SKM-1 treated with dmso at 0.1 percent for 144 hours (cell line): ENCODE measurements at regions not wholly inside any gene's neighbourhood (a gene's known extent, or its start where the extent isn't known, plus 50 kb on each side); places are given as distances from the start of the nearest gene placed in this dataset.

Experiments
- DNase-seq: peaks from one replicate; lab custom pipeline; 2025; ENCODE audit not compliant: unreplicated experiment; lab: John Stamatoyannopoulos, UW

DNA sequence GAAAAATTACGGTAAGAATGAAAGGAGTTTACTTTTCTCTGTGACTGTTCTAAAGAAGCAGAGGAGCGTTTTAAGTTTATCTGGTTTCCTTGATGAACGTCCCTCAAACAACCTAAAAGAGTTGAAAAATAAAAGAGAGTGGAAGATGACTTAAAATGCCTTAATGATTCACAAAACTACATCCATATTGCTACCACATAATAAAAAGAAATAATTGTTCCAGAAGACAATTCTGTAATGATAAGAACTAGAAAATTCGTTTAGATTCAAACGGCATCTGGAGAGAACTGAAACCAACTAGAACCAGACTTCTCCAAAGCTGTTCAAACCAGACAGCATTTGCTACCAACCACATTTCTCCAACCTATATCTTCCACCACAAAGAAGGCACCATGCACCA is 68.1 kb downstream of the TEKT4 start:
- no peak for DNase-seq

DNA sequence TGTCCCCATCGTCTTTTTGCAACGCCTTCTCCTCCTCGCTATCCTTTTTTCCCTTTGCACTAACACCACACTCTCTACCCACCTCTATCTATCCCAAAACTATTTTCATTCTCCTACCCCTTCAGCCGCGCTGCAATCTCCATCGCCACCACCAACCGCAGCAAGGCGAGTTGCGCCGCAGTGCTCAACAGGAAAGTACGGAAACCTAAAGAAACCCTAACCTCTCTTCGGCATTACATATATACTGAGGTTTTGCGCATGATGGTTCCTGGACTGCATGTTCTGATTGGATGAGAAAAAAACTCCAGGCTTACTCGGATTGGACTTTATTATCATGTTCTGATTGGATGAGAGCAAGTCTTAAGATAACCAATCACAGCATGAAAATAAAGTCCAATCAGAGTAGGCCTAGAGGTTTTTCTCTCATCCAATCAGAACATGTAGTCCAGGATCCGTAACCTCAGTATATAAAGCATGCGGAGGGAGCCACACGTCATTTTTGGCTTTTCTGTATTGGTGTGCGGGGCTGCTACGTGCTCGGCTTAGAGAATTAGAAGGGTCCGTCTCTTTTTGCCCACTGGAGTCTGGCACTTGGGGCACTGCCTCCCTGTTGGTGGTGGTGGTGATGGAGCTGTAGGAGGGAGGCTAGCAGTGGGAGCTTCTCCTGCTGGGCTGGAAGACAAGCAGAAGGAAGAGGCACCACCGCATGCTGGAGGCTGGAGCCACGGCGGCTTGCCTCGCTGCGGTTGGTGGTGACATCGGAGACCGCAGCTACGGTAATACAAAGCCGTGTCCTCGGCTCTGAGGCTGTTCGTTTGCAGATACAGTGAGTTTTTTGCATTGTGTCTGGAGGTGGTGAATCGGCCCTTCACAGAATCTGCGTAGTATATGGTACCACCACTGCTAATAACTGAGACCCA is 76.1 kb downstream of the TEKT4 start:
- no peak for DNase-seq

- DNase-seq: no peak
Measured at GRCh38 chr2:94955702-94956101, 69.8 kb upstream of the MAL start.

DNA sequence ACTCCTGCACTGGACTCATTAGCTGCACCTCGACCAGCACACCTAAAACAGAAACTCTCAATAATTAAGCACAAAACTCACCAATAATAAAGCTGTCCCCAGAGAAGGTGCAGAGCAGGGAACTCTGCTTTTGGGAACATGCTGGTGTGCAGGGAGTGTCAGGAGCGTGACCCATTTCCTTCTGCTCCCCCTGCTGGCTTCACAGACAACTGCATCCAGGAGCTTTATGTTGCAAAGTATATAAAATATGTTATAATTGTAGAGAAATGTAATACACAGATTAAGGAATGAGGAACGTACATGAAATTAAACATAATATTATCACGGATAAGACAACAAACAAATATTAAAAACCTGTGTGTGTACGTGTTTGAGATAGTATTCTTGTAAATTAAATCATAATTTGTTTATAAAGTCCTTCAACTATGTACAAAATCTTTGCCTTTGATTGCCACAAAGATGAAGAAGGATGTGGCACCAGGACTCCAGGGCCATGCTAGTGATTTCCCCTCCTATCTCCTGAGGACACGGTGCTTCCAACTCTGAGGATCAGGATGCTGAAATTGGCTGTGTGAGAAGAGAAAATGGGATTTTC is 68.6 kb upstream of the MAL start:
- DNase-seq: peak; percentile 9

- no peak for DNase-seq
Measured at GRCh38 chr2:94958245-94958644, 67.3 kb upstream of the MAL start.

DNA sequence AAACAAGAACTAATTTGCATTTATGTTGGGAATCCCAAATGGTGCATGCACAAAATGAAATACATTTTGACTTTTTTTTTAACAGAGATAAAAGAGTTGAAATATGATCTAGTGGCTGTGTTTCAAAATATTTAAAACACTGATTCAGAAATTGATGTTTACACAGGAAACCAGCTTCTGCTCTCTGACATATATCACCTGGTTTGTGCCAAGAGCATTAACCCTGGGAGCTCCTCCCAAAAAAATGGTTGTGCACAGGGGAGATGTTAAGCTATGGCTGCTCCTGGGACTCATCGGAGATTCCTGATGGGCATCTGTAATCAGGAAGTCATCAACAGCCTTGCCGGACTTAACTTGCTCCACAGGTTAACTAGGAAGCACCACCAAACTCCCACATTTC is 65.2 kb upstream of the MAL start:
- DNase-seq: no peak

DNA sequence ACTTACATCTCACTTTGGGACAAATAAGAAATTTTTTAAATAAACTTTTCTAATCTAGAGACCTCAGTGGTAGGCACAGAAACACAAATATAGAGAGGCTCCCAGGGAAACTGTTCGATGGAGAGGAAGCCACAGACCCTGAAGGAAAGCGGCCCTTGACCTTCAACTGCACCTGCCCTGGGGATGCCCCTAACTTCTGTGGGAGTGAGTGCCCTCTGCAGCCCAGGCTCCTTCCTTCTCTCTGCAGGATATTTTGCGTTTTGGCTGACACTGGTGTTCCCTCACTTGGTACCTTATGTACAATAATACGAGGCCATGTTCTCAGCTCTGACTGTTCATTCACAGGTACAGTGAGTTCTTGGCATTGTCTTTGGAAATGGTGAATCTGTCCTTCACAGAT is 64.8 kb upstream of the MAL start:
- no peak for DNase-seq

GRCh38 chr2:94964193-94964592 is 61.3 kb upstream of the MAL start:
- DNase-seq: no peak

GRCh38 chr2:94966689-94967088 is 58.8 kb upstream of the MAL start:
- DNase-seq: no peak

GRCh38 chr2:94970353-94970752 is 55.2 kb upstream of the MAL start:
- no peak for DNase-seq
